ENCODE measurements at regions not wholly inside any gene's neighbourhood (a gene's known extent, or its start where the extent isn't known, plus 50 kb on each side); places are given as distances from the start of the nearest gene placed in this dataset.

GRCh38 chr22:49352361-49353169, 475.1 kb downstream of the BRD1 start:
- no peak for TF ChIP-seq CTCF (IDR thresholded peaks at IDR 0.05; ENCODE audit: control insufficient read depth, insufficient read depth, low read depth, low read length, missing control alignments)
- H3K4me3 ChIP-seq (ENCODE audit: control insufficient read depth, low read depth, low read length) = no peak overlapping the region
- DNase-seq (ENCODE audit: low read depth) = no peak

GRCh38 chr22:49351761-49352227, 475.9 kb downstream of the BRD1 start:
- no peak for DNase-seq (ENCODE audit: low read depth)
- no peak overlapping the region for H3K4me3 ChIP-seq (ENCODE audit: control insufficient read depth, low read depth, low read length)
- no peak for TF ChIP-seq CTCF (IDR thresholded peaks at IDR 0.05; ENCODE audit: control insufficient read depth, insufficient read depth, low read depth, low read length, missing control alignments)

- DNase-seq (ENCODE audit: low read depth) = no peak
- TF ChIP-seq CTCF (IDR thresholded peaks at IDR 0.05; ENCODE audit: control insufficient read depth, insufficient read depth, low read depth, low read length, missing control alignments) = no peak
- no peak overlapping the region for H3K4me3 ChIP-seq (ENCODE audit: control insufficient read depth, low read depth, low read length)
Measured at GRCh38 chr22:49350441-49351121, 477.1 kb downstream of the BRD1 start.

GRCh38 chr22:49349841-49350381, 477.8 kb downstream of the BRD1 start:
- no peak overlapping the region for H3K4me3 ChIP-seq (ENCODE audit: control insufficient read depth, low read depth, low read length)
- DNase-seq (ENCODE audit: low read depth) = no peak
- no peak for TF ChIP-seq CTCF (IDR thresholded peaks at IDR 0.05; ENCODE audit: control insufficient read depth, insufficient read depth, low read depth, low read length, missing control alignments)

GRCh38 chr22:49349181-49349835, 478.4 kb downstream of the BRD1 start:
- no peak for TF ChIP-seq CTCF (IDR thresholded peaks at IDR 0.05; ENCODE audit: control insufficient read depth, insufficient read depth, low read depth, low read length, missing control alignments)
- DNase-seq (ENCODE audit: low read depth) = no peak
- H3K4me3 ChIP-seq (ENCODE audit: control insufficient read depth, low read depth, low read length) = no peak overlapping the region

GRCh38 chr22:49348631-49349030, 479.0 kb downstream of the BRD1 start:
- no peak overlapping the region for H3K4me3 ChIP-seq (ENCODE audit: control insufficient read depth, low read depth, low read length)
- no peak for DNase-seq (ENCODE audit: low read depth)
- TF ChIP-seq CTCF (IDR thresholded peaks at IDR 0.05; ENCODE audit: control insufficient read depth, insufficient read depth, low read depth, low read length, missing control alignments) = no peak

Measured in AG09309 (cell line).